HCT116 (cell line): ENCODE measurements at regions not wholly inside any gene's neighbourhood (a gene's known extent, or its start where the extent isn't known, plus 50 kb on each side); places are given as distances from the start of the nearest gene placed in this dataset.

Experiments
- ATAC-seq: fragments of 200-7000 bp; cut with Tn5 transposase; 2 replicates; pipeline ENCODE4 v1.9.1; 2020; ENCODE audit warnings: mild to moderate bottlenecking, moderate library complexity
- BruUV-seq: library from RNA; stranded (reverse); fragments of 400-500 nt; replicated peaks from 2 replicates; lab custom pipeline; 2021; lab: Mats Ljungman, UMichigan
- CTCF ChIA-PET: fragments of 300-600 bp; sonication (Branson Sonifier 250); formaldehyde crosslinking; loops from one replicate; lab custom pipeline; 2021; ENCODE audit warnings: antibody characterized with exemption; lab: Charles Lee
- POLR2A ChIA-PET: fragments of 300-600, 350-600 bp; sonication (Branson Sonifier 250); formaldehyde crosslinking; loops from one replicate; lab custom pipeline; 2021; ENCODE audit warnings: antibody characterized with exemption; lab: Charles Lee
- RAD21 ChIA-PET, 2 experiments: fragments of 300-600 bp; sonication (Branson Sonifier 250); formaldehyde crosslinking; loops; one replicate each; lab custom pipeline; 2023; ENCODE audit warnings: low total read pairs in 2 of 2; ENCODE audit not compliant: uncharacterized antibody in 2 of 2, unreplicated experiment in 2 of 2, low non-redundant PET in 1 of 2; lab: Charles Lee
- DNase-seq: peaks from one replicate; pipeline ENCODE4 v3.0.0-alpha.2; 2010; ENCODE audit warnings: low read depth, low spot score
- H2AFZ ChIP-seq: fragments of 200-600 bp; shearing (Covaris generic), sonication (generic); 2 replicates; pipeline ENCODE4 v1.6.1; 2017; ENCODE audit warnings: low read depth, mixed run types, mixed read lengths, antibody characterized with exemption, low read length; ENCODE audit not compliant: poor library complexity, severe bottlenecking
- H3K27ac ChIP-seq: 2 replicates; pipeline ENCODE4 v1.5.1; 2012; ENCODE audit warnings: low read depth, low read length
- H3K27me3 ChIP-seq: fragments of 200-600 bp; sonication (generic); 2 replicates; pipeline ENCODE4 v1.6.1; 2016; ENCODE audit warnings: mixed run types, low read length, mixed read lengths; ENCODE audit not compliant: insufficient read depth
- H3K36me3 ChIP-seq, 2 experiments: fragments of 200-500 bp in 1 of 2; fragments of 200-600 bp in 1 of 2; sonication (Bioruptor generic) in 1 of 2; sonication (generic) in 1 of 2; 2 replicates each; pipeline versions ENCODE4 v1.5.1 to v1.6.1; 2014 to 2016; ENCODE audit warnings: low read length in 2 of 2, inconsistent platforms in 1 of 2, mixed read lengths in 1 of 2, mixed run types in 1 of 2; ENCODE audit not compliant: insufficient read depth in 2 of 2, control insufficient read depth in 1 of 2
- H3K4me1 ChIP-seq, 2 experiments: fragments of 200-600 bp in 1 of 2; sonication (generic) in 1 of 2; 2 replicates each; pipeline versions ENCODE4 v1.5.1 to v1.6.1; 2012 to 2017; ENCODE audit warnings: low read length in 2 of 2, inconsistent platforms in 1 of 2, mild to moderate bottlenecking in 1 of 2, mixed read lengths in 1 of 2, mixed run types in 1 of 2, moderate library complexity in 1 of 2; ENCODE audit not compliant: insufficient read depth in 2 of 2, control insufficient read depth in 1 of 2
- H3K4me2 ChIP-seq: fragments of 200-600 bp; sonication (generic); 2 replicates; pipeline ENCODE4 v1.6.1; 2017; ENCODE audit warnings: mixed run types, low read length, mixed read lengths
- H3K4me3 ChIP-seq, 2 experiments: fragments of 200-600 bp in 1 of 2; sonication (generic) in 1 of 2; replicated peaks in 1 of 2; 2 replicates each; pipeline ENCODE4 v1.5.1; 2011 to 2016; ENCODE audit warnings: low read length in 2 of 2, control low read depth in 1 of 2, low read depth in 1 of 2, mild to moderate bottlenecking in 1 of 2, mixed read lengths in 1 of 2, mixed run types in 1 of 2
- H3K79me2 ChIP-seq: fragments of 200-600 bp; sonication (generic); 2 replicates; pipeline ENCODE4 v1.6.1; 2017; ENCODE audit warnings: mild to moderate bottlenecking, mixed run types, low read length, moderate library complexity, mixed read lengths; ENCODE audit not compliant: insufficient read depth
- H3K9ac ChIP-seq: fragments of 200-600 bp; sonication (generic); 2 replicates; pipeline ENCODE4 v1.6.1; 2016; ENCODE audit warnings: low read length, mixed read lengths
- H3K9me2 ChIP-seq: fragments of 200-600 bp; sonication (generic), shearing (Covaris generic); 2 replicates; pipeline ENCODE4 v1.6.1; 2017; ENCODE audit warnings: mixed run types, mild to moderate bottlenecking, moderate library complexity; ENCODE audit not compliant: insufficient read depth
- H3K9me3 ChIP-seq, 2 experiments: fragments of 200-500 bp in 1 of 2; fragments of 200-600 bp in 1 of 2; sonication (Bioruptor generic) in 1 of 2; sonication (generic) in 1 of 2; 2 replicates each; pipeline ENCODE4 v1.6.1; 2014 to 2017; ENCODE audit warnings: low read length in 2 of 2, mixed read lengths in 2 of 2, inconsistent platforms in 1 of 2, low read depth in 1 of 2, mild to moderate bottlenecking in 1 of 2, mixed run types in 1 of 2, moderate library complexity in 1 of 2; ENCODE audit not compliant: control insufficient read depth in 1 of 2, insufficient read depth in 1 of 2
- H4K20me1 ChIP-seq: fragments of 200-600 bp; sonication (generic), shearing (Covaris generic); 2 replicates; pipeline ENCODE4 v1.6.1; 2017; ENCODE audit warnings: mixed run types, mild to moderate bottlenecking, moderate library complexity; ENCODE audit not compliant: insufficient read depth
- CBX3 ChIP-seq: IDR thresholded peaks from 2 replicates; pipeline ENCODE4 v1.6.1; 2012; ENCODE audit warnings: low read depth
- CTCF ChIP-seq, 3 experiments: fragments of 200-600 bp in 1 of 3; sonication (generic) in 1 of 3; IDR thresholded peaks in 2 of 3; conservative IDR thresholded peaks in 1 of 3; 2 replicates each; pipeline ENCODE4 v1.5.1; 2012 to 2017; ENCODE audit warnings: low read depth in 2 of 3, low read length in 2 of 3, antibody characterized with exemption in 1 of 3, borderline replicate concordance in 1 of 3, control low read depth in 1 of 3, mild to moderate bottlenecking in 1 of 3, mixed read lengths in 1 of 3, mixed run types in 1 of 3, moderate library complexity in 1 of 3; ENCODE audit not compliant: insufficient read depth in 1 of 3
- ELF1 ChIP-seq: IDR thresholded peaks from 2 replicates; pipeline ENCODE4 v1.6.1; 2012; ENCODE audit warnings: low read depth, borderline replicate concordance
- EZH2 ChIP-seq: fragments of 200-600 bp; sonication (generic); IDR thresholded peaks from 2 replicates; pipeline ENCODE4 v1.6.1; 2017; ENCODE audit warnings: antibody characterized with exemption, mixed run types
- EZH2phosphoT487 ChIP-seq: fragments of 200-600 bp; IDR thresholded peaks from 2 replicates; pipeline ENCODE4 v1.6.1; 2018; ENCODE audit warnings: antibody characterized with exemption, borderline replicate concordance
- JUND ChIP-seq: IDR thresholded peaks from 2 replicates; pipeline ENCODE4 v1.6.1; 2012
- MAX ChIP-seq: IDR thresholded peaks from 2 replicates; pipeline ENCODE4 v1.6.1; 2012
- POLR2A ChIP-seq: IDR thresholded peaks from 2 replicates; pipeline ENCODE4 v1.7.0; 2011; ENCODE audit warnings: borderline replicate concordance; ENCODE audit not compliant: insufficient read depth, insufficient read length; ENCODE audit errors: extremely low read depth
- RAD21 ChIP-seq: IDR thresholded peaks from 2 replicates; pipeline ENCODE4 v1.6.1; 2012; ENCODE audit warnings: low read depth, mild to moderate bottlenecking
- SIN3A ChIP-seq: IDR thresholded peaks from 2 replicates; pipeline ENCODE4 v1.6.1; 2012; ENCODE audit warnings: low read depth
- SP1 ChIP-seq: IDR thresholded peaks from 2 replicates; pipeline ENCODE4 v1.6.1; 2012; ENCODE audit warnings: low read depth
- SRF ChIP-seq: IDR thresholded peaks from 2 replicates; pipeline ENCODE4 v1.6.1; 2012; ENCODE audit warnings: low read depth
- ZFX ChIP-seq: fragments of 450-650 bp; IDR thresholded peaks from 2 replicates; pipeline ENCODE4 v1.6.1; 2017
- ZNF274 ChIP-seq: fragments of 200-500 bp; sonication (Bioruptor generic); IDR thresholded peaks from 2 replicates; pipeline ENCODE4 v1.6.1; 2014; ENCODE audit warnings: mild to moderate bottlenecking, low read depth, low read length, inconsistent platforms
- intact Hi-C: fragments of 100-400 bp; cut with micrococcal nuclease; formaldehyde crosslinking; loops from 2 replicates; pipeline ENCODE4 v1.10.0; 2022
- TF ChIP-seq, protein P1 (sequence below): IDR thresholded peaks from 2 replicates; pipeline ENCODE4 v1.6.1; 2012; ENCODE audit warnings: low read depth
- TF ChIP-seq, protein P2 (sequence below): IDR thresholded peaks from 2 replicates; pipeline ENCODE4 v1.6.1; 2012

DNA sequence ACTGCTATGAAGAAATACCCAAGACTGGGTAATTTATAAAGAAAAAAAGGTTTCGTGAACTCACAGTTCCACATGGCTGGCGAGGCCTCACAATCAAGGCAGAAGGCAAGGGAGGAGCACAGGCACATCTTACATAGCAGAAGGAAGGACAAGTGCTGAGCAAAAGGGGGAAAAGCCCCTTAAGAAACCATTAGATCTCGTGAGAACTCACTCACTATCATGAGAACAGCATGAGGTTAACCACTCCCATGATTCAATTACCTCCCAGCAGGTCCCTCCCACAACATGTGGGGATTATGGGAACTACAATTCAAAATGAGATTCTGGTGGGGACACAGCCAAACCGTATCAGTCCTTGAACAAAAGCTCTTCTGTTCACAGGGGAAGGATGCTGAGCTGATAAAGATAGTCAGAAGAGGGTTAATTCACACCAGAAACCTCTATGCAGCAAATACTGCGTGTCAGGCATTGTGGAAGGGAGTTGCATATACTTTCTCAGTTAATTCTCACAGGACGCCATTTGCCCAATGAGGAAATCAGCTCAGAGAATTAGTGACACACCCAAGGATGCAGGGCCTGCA is 246.2 kb downstream of the FOXO1 start (continued):
- TF ChIP-seq, protein P1, sequence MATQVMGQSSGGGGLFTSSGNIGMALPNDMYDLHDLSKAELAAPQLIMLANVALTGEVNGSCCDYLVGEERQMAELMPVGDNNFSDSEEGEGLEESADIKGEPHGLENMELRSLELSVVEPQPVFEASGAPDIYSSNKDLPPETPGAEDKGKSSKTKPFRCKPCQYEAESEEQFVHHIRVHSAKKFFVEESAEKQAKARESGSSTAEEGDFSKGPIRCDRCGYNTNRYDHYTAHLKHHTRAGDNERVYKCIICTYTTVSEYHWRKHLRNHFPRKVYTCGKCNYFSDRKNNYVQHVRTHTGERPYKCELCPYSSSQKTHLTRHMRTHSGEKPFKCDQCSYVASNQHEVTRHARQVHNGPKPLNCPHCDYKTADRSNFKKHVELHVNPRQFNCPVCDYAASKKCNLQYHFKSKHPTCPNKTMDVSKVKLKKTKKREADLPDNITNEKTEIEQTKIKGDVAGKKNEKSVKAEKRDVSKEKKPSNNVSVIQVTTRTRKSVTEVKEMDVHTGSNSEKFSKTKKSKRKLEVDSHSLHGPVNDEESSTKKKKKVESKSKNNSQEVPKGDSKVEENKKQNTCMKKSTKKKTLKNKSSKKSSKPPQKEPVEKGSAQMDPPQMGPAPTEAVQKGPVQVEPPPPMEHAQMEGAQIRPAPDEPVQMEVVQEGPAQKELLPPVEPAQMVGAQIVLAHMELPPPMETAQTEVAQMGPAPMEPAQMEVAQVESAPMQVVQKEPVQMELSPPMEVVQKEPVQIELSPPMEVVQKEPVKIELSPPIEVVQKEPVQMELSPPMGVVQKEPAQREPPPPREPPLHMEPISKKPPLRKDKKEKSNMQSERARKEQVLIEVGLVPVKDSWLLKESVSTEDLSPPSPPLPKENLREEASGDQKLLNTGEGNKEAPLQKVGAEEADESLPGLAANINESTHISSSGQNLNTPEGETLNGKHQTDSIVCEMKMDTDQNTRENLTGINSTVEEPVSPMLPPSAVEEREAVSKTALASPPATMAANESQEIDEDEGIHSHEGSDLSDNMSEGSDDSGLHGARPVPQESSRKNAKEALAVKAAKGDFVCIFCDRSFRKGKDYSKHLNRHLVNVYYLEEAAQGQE = no peak
- TF ChIP-seq RAD21 = no peak
- TF ChIP-seq, all 23 proteins: peak for 0

GRCh38 chr13:40422588-40423235 is 243.7 kb downstream of the FOXO1 start:
- DNase-seq (no peak), ATAC-seq (no peak)
- no peak overlapping the region for H3K9ac ChIP-seq
- intact Hi-C loops = no loop called here
- POLR2A ChIA-PET = no interaction called here
- H2AFZ ChIP-seq = no peak overlapping the region
- H4K20me1 ChIP-seq = no peaks in the 10 kb centered on the region
- H3K36me3 ChIP-seq = no peaks in the 10 kb centered on the region
- RAD21 ChIA-PET = interaction anchor here in 1 of 2 experiments (0.6 kb wide), 1 partner anchor 160 kb away, joined by 3 read pairs; no protein-coding TSS in a partner anchor
- no peak overlapping the region for H3K4me3 ChIP-seq
- H3K27ac ChIP-seq = no peak overlapping the region
- CTCF ChIA-PET = no interaction called here
- no peaks in the 10 kb centered on the region for H3K9me2 ChIP-seq
- no peaks in the 10 kb centered on the region for H3K9me3 ChIP-seq
- no peaks in the 10 kb centered on the region for H3K27me3 ChIP-seq
- BruUV-seq = no TSS peak
- no peaks in the 10 kb centered on the region for H3K79me2 ChIP-seq
- H3K4me2 ChIP-seq = no peak overlapping the region
- H3K4me1 ChIP-seq = no peaks in the 10 kb centered on the region
- TF ChIP-seq EZH2phosphoT487 = no peak
- TF ChIP-seq EZH2 = no peak
- no peak for TF ChIP-seq ZFX
- TF ChIP-seq SIN3A = no peak
- no peak for TF ChIP-seq MAX
- TF ChIP-seq JUND = no peak
- TF ChIP-seq SRF = no peak
- no peak for TF ChIP-seq CBX3
- no peak for TF ChIP-seq ELF1
- TF ChIP-seq, protein P1 = no peak
- TF ChIP-seq ZNF274 = no peak
- TF ChIP-seq POLR2A = no peak
- TF ChIP-seq CTCF (IDR thresholded peaks at IDR 0.05 in 2 of 3, conservative IDR thresholded peaks at IDR 0.05 in 1 of 3; ENCODE audit: borderline replicate concordance in 1 of 3, insufficient read depth in 1 of 3, low read depth in 2 of 3, low read length in 2 of 3) = no peak
- TF ChIP-seq, protein P2, sequence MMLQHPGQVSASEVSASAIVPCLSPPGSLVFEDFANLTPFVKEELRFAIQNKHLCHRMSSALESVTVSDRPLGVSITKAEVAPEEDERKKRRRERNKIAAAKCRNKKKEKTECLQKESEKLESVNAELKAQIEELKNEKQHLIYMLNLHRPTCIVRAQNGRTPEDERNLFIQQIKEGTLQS = no peak
- no peak for TF ChIP-seq SP1
